ENCODE measurements at regions not wholly inside any gene's neighbourhood (a gene's known extent, or its start where the extent isn't known, plus 50 kb on each side); places are given as distances from the start of the nearest gene placed in this dataset.
"Not testable (repeated sequence)": the region's sequence is repeated elsewhere in the genome, so short reads cannot be mapped to it uniquely, and the experiment has no call there.

GRCh38 chr9:39503178-39503577 lies 147.7 kb downstream of the SPATA31A1 start:
- H3K9me2 ChIP-seq (replicated peaks; ENCODE audit: control insufficient read depth, low read length); H3K27ac ChIP-seq (ENCODE audit: low read depth, low read length); H3K4me3 ChIP-seq (ENCODE audit: low read length); H3F3A ChIP-seq (ENCODE audit: control insufficient read depth, insufficient read depth); H3K4me2 ChIP-seq (ENCODE audit: low read length); H3K36me3 ChIP-seq (ENCODE audit: control insufficient read depth, low read length); H3K79me2 ChIP-seq (ENCODE audit: control insufficient read depth, low read length); H3K27me3 ChIP-seq (ENCODE audit: control insufficient read depth, low read length); H3K9me3 ChIP-seq (ENCODE audit: control insufficient read depth, insufficient read depth, low read length); H4K20me1 ChIP-seq (ENCODE audit: control insufficient read depth, insufficient read depth, low read depth, low read length); H3K4me1 ChIP-seq (ENCODE audit: control insufficient read depth, low read length): not testable (repeated sequence)

- not testable (repeated sequence) for H3K4me1 ChIP-seq (ENCODE audit: control insufficient read depth, low read length); H3K4me2 ChIP-seq (ENCODE audit: low read length); H3K9me2 ChIP-seq (replicated peaks; ENCODE audit: control insufficient read depth, low read length); H3F3A ChIP-seq (ENCODE audit: control insufficient read depth, insufficient read depth); H3K27me3 ChIP-seq (ENCODE audit: control insufficient read depth, low read length); H3K9me3 ChIP-seq (ENCODE audit: control insufficient read depth, insufficient read depth, low read length); H3K79me2 ChIP-seq (ENCODE audit: control insufficient read depth, low read length); H3K27ac ChIP-seq (ENCODE audit: low read depth, low read length); H4K20me1 ChIP-seq (ENCODE audit: control insufficient read depth, insufficient read depth, low read depth, low read length); H3K4me3 ChIP-seq (ENCODE audit: low read length); H3K36me3 ChIP-seq (ENCODE audit: control insufficient read depth, low read length)
Measured at GRCh38 chr9:39527387-39528029, 172.0 kb downstream of the SPATA31A1 start.

GRCh38 chr9:39532597-39532996 lies 177.1 kb downstream of the SPATA31A1 start:
- H3K9me3 ChIP-seq (ENCODE audit: control insufficient read depth, insufficient read depth, low read length); H3K4me2 ChIP-seq (ENCODE audit: low read length); H4K20me1 ChIP-seq (ENCODE audit: control insufficient read depth, insufficient read depth, low read depth, low read length); H3K4me3 ChIP-seq (ENCODE audit: low read length); H3K27me3 ChIP-seq (ENCODE audit: control insufficient read depth, low read length); H3K9me2 ChIP-seq (replicated peaks; ENCODE audit: control insufficient read depth, low read length); H3K4me1 ChIP-seq (ENCODE audit: control insufficient read depth, low read length); H3K36me3 ChIP-seq (ENCODE audit: control insufficient read depth, low read length); H3K79me2 ChIP-seq (ENCODE audit: control insufficient read depth, low read length); H3K27ac ChIP-seq (ENCODE audit: low read depth, low read length); H3F3A ChIP-seq (ENCODE audit: control insufficient read depth, insufficient read depth): not testable (repeated sequence)

- not testable (repeated sequence) for H3K9me2 ChIP-seq (replicated peaks; ENCODE audit: control insufficient read depth, low read length); H3K79me2 ChIP-seq (ENCODE audit: control insufficient read depth, low read length); H4K20me1 ChIP-seq (ENCODE audit: control insufficient read depth, insufficient read depth, low read depth, low read length); H3F3A ChIP-seq (ENCODE audit: control insufficient read depth, insufficient read depth); H3K4me2 ChIP-seq (ENCODE audit: low read length); H3K4me3 ChIP-seq (ENCODE audit: low read length); H3K9me3 ChIP-seq (ENCODE audit: control insufficient read depth, insufficient read depth, low read length); H3K36me3 ChIP-seq (ENCODE audit: control insufficient read depth, low read length); H3K27me3 ChIP-seq (ENCODE audit: control insufficient read depth, low read length); H3K4me1 ChIP-seq (ENCODE audit: control insufficient read depth, low read length); H3K27ac ChIP-seq (ENCODE audit: low read depth, low read length)
Measured at GRCh38 chr9:39533001-39533762, 177.7 kb downstream of the SPATA31A1 start.

- H3K36me3 ChIP-seq (ENCODE audit: control insufficient read depth, low read length); H3F3A ChIP-seq (ENCODE audit: control insufficient read depth, insufficient read depth); H3K27me3 ChIP-seq (ENCODE audit: control insufficient read depth, low read length); H3K9me2 ChIP-seq (replicated peaks; ENCODE audit: control insufficient read depth, low read length); H3K27ac ChIP-seq (ENCODE audit: low read depth, low read length); H3K4me2 ChIP-seq (ENCODE audit: low read length); H3K4me3 ChIP-seq (ENCODE audit: low read length); H3K9me3 ChIP-seq (ENCODE audit: control insufficient read depth, insufficient read depth, low read length); H4K20me1 ChIP-seq (ENCODE audit: control insufficient read depth, insufficient read depth, low read depth, low read length); H3K4me1 ChIP-seq (ENCODE audit: control insufficient read depth, low read length); H3K79me2 ChIP-seq (ENCODE audit: control insufficient read depth, low read length): not testable (repeated sequence)
Measured at GRCh38 chr9:39533763-39534548, 178.5 kb downstream of the SPATA31A1 start.

- not testable (repeated sequence) for H3K9me2 ChIP-seq (replicated peaks; ENCODE audit: control insufficient read depth, low read length); H3K36me3 ChIP-seq (ENCODE audit: control insufficient read depth, low read length); H3K9me3 ChIP-seq (ENCODE audit: control insufficient read depth, insufficient read depth, low read length); H3K4me3 ChIP-seq (ENCODE audit: low read length); H3F3A ChIP-seq (ENCODE audit: control insufficient read depth, insufficient read depth); H3K27ac ChIP-seq (ENCODE audit: low read depth, low read length); H3K79me2 ChIP-seq (ENCODE audit: control insufficient read depth, low read length); H3K27me3 ChIP-seq (ENCODE audit: control insufficient read depth, low read length); H3K4me2 ChIP-seq (ENCODE audit: low read length); H3K4me1 ChIP-seq (ENCODE audit: control insufficient read depth, low read length); H4K20me1 ChIP-seq (ENCODE audit: control insufficient read depth, insufficient read depth, low read depth, low read length)
Measured at GRCh38 chr9:39534897-39535296, 179.4 kb downstream of the SPATA31A1 start.

GRCh38 chr9:39542157-39542556 lies 186.7 kb downstream of the SPATA31A1 start:
- not testable (repeated sequence) for H3K9me2 ChIP-seq (replicated peaks; ENCODE audit: control insufficient read depth, low read length); H3K27ac ChIP-seq (ENCODE audit: low read depth, low read length)

GRCh38 chr9:39545079-39545478 lies 189.6 kb downstream of the SPATA31A1 start:
- H3K27me3 ChIP-seq (ENCODE audit: control insufficient read depth, low read length); H3K36me3 ChIP-seq (ENCODE audit: control insufficient read depth, low read length); H3K9me2 ChIP-seq (replicated peaks; ENCODE audit: control insufficient read depth, low read length); H3K27ac ChIP-seq (ENCODE audit: low read depth, low read length); H3K4me2 ChIP-seq (ENCODE audit: low read length); H3F3A ChIP-seq (ENCODE audit: control insufficient read depth, insufficient read depth); H3K79me2 ChIP-seq (ENCODE audit: control insufficient read depth, low read length); H3K9me3 ChIP-seq (ENCODE audit: control insufficient read depth, insufficient read depth, low read length); H3K4me3 ChIP-seq (ENCODE audit: low read length); H4K20me1 ChIP-seq (ENCODE audit: control insufficient read depth, insufficient read depth, low read depth, low read length); H3K4me1 ChIP-seq (ENCODE audit: control insufficient read depth, low read length): not testable (repeated sequence)

More at GRCh38 chr9:39542157-39542556, 186.7 kb downstream of the SPATA31A1 start:
- not testable (repeated sequence) for H3F3A ChIP-seq (ENCODE audit: control insufficient read depth, insufficient read depth); H3K79me2 ChIP-seq (ENCODE audit: control insufficient read depth, low read length); H3K27me3 ChIP-seq (ENCODE audit: control insufficient read depth, low read length); H4K20me1 ChIP-seq (ENCODE audit: control insufficient read depth, insufficient read depth, low read depth, low read length); H3K4me2 ChIP-seq (ENCODE audit: low read length); H3K36me3 ChIP-seq (ENCODE audit: control insufficient read depth, low read length); H3K4me1 ChIP-seq (ENCODE audit: control insufficient read depth, low read length); H3K9me3 ChIP-seq (ENCODE audit: control insufficient read depth, insufficient read depth, low read length); H3K4me3 ChIP-seq (ENCODE audit: low read length)
